ENCODE measurements at regions not wholly inside any gene's neighbourhood (a gene's known extent, or its start where the extent isn't known, plus 50 kb on each side); places are given as distances from the start of the nearest gene placed in this dataset.

DNA sequence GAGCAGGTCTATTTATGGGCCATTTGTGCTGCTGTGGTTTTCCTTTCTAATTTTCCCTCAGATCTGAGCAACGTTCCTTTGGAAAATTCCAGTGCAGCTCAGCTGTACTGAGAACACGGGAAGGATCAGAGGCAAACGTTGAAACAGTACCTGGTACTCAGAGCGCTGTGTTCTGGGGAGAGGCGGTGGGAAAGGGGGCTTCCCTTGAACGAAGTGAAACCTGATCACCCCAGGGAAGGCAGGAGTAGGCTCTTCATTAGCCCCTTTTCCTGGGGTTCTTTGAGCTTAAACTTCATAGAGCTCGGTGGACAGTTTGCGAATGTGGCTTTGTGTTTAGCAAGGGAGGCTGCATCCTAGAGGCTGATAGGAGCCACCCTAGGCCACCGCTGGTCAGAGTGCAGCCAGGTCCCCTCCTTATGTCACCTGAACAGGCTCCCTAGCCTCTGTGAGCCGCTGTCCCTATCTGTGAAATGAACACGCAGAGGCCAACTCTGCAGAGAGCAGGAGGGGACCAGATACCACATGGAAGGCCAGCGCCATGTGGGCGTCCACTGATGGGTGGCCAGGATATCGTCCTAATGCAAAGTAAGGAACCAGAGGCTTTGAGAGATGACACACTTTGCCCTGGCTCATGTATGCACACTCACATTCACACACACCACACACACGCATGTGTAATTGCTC is 1464.8 kb downstream of the BRD1 start:
- TF ChIP-seq, protein P1, sequence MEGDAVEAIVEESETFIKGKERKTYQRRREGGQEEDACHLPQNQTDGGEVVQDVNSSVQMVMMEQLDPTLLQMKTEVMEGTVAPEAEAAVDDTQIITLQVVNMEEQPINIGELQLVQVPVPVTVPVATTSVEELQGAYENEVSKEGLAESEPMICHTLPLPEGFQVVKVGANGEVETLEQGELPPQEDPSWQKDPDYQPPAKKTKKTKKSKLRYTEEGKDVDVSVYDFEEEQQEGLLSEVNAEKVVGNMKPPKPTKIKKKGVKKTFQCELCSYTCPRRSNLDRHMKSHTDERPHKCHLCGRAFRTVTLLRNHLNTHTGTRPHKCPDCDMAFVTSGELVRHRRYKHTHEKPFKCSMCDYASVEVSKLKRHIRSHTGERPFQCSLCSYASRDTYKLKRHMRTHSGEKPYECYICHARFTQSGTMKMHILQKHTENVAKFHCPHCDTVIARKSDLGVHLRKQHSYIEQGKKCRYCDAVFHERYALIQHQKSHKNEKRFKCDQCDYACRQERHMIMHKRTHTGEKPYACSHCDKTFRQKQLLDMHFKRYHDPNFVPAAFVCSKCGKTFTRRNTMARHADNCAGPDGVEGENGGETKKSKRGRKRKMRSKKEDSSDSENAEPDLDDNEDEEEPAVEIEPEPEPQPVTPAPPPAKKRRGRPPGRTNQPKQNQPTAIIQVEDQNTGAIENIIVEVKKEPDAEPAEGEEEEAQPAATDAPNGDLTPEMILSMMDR (IDR thresholded peaks at IDR 0.05; ENCODE audit: low read depth, low read length), result no peak
- DNase-seq (ENCODE audit: extremely low read depth, low read depth), result no peak

DNA sequence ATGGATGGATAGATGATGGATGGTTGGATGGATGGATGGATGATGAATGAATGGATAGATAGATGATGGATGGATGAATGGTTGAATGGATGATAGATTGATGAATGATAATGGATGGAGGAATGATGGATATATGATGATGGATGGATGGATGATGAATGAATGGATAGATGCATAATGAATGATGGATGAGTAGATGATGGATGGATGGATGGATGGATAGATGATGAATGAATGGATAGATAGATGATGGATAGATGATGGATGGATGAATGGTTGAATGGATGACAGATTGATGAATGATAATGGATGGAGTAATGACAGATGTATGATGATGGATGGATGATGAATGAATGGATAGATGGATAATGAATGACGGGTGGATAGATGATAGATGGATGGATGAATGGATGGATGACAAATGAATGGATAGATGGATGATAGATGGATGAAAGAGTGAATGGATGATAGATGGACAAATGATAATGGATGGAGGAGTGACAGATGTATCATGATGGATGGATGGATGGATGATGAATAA is 1466.5 kb downstream of the BRD1 start:
- no peak for DNase-seq (ENCODE audit: extremely low read depth, low read depth)
- TF ChIP-seq, protein P1 (IDR thresholded peaks at IDR 0.05; ENCODE audit: low read depth, low read length), result no peak

DNA sequence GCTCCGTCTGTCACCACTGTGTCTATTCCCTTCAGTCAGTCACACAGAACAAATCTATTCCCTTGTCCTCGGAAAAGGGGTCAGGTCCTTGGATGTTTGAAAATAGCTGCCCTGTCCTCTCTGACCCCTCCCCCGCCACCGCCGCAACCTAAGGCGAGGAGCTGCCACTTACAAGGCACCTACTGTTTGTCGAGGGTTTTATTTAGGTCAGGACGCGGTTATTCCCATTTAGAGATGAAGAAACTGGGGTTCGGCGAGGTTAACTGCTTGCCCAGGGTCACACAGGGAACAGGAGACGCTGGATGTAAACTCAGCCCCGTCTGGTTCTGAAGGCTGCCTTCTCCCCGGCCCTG is 1468.1 kb downstream of the BRD1 start:
- TF ChIP-seq, protein P1 (IDR thresholded peaks at IDR 0.05; ENCODE audit: low read depth, low read length), result no peak

DNA sequence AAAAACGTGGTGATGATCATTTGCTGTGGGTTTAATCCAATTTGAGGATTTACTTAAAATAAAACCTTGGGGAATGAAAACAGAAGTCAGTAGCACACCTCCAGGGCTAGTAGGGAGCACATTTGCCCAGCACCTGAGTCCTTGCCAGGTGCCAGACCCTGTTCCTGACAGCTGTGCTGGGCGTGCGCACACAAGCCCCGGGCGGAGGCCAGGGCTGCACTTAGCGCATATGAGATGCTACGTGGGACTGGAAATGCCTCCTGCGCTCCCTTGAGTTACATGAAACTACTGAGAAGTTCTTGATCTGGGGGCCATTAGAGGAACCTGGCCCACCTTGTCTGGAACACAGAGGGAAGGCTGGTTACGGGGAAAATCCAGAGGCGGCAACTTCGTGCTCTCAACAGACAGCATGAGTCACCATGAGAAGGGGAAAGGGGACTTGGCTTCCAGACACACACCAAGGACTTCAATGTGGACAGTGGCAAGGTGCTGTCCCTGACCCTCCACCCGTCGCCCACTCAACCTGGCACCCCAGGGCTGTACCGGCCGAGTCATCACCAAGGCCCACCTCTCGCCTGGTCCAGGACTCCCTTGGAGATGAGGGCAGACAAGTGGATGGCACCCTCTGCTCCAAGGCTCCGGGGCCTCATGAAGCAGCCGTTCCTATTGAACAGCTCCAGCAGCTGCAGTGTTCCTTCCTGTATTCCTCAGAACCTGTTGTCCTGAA is 1468.6 kb downstream of the BRD1 start:
- no peak for DNase-seq (ENCODE audit: extremely low read depth, low read depth)
- TF ChIP-seq, protein P1 (IDR thresholded peaks at IDR 0.05; ENCODE audit: low read depth, low read length), result no peak

More for the DNA sequence above, 1468.1 kb downstream of the BRD1 start:
- no peak for DNase-seq (ENCODE audit: extremely low read depth, low read depth)

DNA sequence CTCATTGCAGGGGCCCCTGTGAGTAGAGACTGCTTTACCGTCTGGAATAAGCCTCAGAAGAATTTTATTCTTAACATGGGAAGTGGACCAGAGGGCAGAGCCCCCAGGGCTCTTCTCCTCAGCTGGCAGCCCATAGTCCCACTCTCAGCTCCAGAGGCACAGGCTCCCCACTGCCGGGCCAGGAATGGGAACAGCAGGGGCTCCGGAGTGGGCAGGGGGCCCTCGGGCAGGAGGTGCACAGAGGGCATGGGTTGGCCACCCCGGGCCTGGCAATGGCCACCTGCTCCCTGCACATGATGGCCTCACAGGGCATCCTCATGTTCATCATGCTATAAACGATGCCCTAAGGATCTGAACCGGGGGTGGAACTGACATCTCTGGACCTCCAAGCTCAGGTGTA is 1469.7 kb downstream of the BRD1 start:
- TF ChIP-seq, protein P1 (IDR thresholded peaks at IDR 0.05; ENCODE audit: low read depth, low read length), result no peak
- DNase-seq (ENCODE audit: extremely low read depth, low read depth), result no peak

DNA sequence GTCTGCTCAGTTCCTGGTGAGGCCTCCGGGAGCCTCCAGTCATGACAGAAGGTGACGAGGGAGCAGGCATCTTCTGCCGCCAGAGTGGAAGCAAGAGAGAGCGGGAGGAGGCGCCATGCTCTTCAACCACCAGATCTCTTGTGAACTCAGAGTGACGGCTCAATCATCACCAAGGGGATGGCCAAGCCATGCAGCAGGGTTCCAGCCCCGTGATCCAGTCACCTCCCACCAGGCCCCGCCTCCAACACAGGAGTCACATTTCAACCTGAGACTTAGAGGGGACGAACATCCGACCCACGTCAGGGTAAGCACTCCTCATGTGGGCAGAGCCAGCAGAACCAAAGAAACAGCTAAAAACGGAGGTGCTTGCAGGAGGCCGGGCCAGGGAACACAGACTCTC is 1470.5 kb downstream of the BRD1 start:
- TF ChIP-seq, protein P1 (IDR thresholded peaks at IDR 0.05; ENCODE audit: low read depth, low read length), result no peak
- no peak for DNase-seq (ENCODE audit: extremely low read depth, low read depth)

DNA sequence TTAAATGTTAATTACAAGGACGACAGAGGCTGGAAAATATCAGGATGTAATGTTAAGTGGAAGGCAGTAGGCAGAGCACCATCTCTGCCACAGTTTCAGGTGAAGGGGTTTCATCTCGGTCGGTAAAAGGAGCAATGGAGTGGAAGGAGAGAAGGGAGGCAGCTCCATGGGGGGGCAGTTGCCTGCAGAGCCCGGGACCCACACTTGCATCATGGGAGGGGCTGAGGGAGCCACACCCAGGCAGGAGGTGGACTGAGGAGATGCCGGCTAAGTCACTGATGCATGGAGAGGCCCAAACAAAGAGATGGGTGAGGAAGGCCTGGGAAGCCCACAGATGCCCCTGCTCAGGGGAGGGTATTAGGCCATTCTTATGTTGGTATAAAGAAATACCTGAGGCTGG is 1470.9 kb downstream of the BRD1 start:
- DNase-seq (ENCODE audit: extremely low read depth, low read depth), result no peak
- TF ChIP-seq, protein P1 (IDR thresholded peaks at IDR 0.05; ENCODE audit: low read depth, low read length), result no peak
